AG09309 (cell line): ENCODE measurements at regions not wholly inside any gene's neighbourhood (a gene's known extent, or its start where the extent isn't known, plus 50 kb on each side); places are given as distances from the start of the nearest gene placed in this dataset.

Experiments used
- DNase-seq: peaks from one replicate; pipeline ENCODE4 v3.0.0-alpha.2; 2010; ENCODE audit warnings: low read depth
- H3K4me3 ChIP-seq: 2 replicates; pipeline ENCODE4 v1.5.1; 2011; ENCODE audit warnings: mild to moderate bottlenecking, low read depth, low read length, moderate library complexity; ENCODE audit not compliant: control insufficient read depth
- TF ChIP-seq, protein P1 (sequence below): IDR thresholded peaks from 2 replicates; pipeline ENCODE4 v1.5.1; 2011; ENCODE audit warnings: mild to moderate bottlenecking, low read depth, low read length, inconsistent platforms; ENCODE audit not compliant: insufficient read depth, control insufficient read depth; ENCODE audit errors: missing control alignments

GRCh38 chr11:15489281-15489680 lies 374.6 kb downstream of the INSC start:
- TF ChIP-seq, protein P1, sequence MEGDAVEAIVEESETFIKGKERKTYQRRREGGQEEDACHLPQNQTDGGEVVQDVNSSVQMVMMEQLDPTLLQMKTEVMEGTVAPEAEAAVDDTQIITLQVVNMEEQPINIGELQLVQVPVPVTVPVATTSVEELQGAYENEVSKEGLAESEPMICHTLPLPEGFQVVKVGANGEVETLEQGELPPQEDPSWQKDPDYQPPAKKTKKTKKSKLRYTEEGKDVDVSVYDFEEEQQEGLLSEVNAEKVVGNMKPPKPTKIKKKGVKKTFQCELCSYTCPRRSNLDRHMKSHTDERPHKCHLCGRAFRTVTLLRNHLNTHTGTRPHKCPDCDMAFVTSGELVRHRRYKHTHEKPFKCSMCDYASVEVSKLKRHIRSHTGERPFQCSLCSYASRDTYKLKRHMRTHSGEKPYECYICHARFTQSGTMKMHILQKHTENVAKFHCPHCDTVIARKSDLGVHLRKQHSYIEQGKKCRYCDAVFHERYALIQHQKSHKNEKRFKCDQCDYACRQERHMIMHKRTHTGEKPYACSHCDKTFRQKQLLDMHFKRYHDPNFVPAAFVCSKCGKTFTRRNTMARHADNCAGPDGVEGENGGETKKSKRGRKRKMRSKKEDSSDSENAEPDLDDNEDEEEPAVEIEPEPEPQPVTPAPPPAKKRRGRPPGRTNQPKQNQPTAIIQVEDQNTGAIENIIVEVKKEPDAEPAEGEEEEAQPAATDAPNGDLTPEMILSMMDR, result no peak
- H3K4me3 ChIP-seq, result no peak overlapping the region
- DNase-seq, result no peak

DNA sequence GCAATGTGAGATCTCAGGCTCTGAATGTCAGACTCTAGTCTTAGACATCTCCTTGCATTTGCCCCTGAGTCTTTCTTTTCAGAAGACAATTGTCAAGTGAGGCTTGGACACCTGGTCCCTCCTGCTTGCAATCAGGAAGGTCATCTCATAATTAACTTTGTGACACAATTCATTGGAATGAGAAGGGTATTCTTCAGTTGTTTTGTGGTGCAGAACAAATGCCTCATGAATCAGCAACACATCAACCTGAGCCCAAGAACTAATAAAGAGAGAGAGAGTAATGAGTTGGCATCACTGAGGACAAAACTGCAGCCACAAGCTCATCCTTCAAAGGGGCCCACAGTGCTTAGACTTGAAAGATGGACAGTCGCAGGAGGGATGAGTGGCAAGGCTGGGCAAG lies 375.8 kb downstream of the INSC start:
- H3K4me3 ChIP-seq, result no peak overlapping the region
- TF ChIP-seq, protein P1, result no peak
- no peak for DNase-seq

GRCh38 chr11:15493066-15493465 lies 378.3 kb downstream of the INSC start:
- no peak for DNase-seq
- TF ChIP-seq, protein P1, result no peak

GRCh38 chr11:15493921-15494620 lies 379.3 kb downstream of the INSC start:
- no peak overlapping the region for H3K4me3 ChIP-seq
- DNase-seq, result no peak
- TF ChIP-seq, protein P1, result no peak

More at GRCh38 chr11:15493066-15493465, 378.3 kb downstream of the INSC start:
- H3K4me3 ChIP-seq, result no peak overlapping the region

DNA sequence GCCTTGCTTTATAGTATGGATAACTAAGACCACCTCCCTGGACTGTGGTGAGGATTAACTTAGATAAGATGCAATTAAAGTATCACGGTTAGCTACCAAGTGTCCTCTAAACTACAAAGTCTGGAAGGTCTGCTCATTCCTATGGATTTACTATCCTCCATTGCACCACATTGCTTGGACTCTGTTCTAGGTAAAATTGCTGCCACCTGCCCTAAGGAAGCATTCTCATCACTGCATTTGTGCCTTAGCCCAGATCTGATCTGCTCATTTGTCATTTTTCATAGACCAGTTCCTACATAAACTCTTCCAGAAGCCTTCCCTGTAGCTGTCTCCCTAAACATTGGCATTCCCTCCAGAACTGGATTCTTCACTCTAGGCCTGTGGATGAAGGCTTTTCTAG lies 380.0 kb downstream of the INSC start:
- no peak for DNase-seq
- TF ChIP-seq, protein P1, result no peak
- no peak overlapping the region for H3K4me3 ChIP-seq

DNA sequence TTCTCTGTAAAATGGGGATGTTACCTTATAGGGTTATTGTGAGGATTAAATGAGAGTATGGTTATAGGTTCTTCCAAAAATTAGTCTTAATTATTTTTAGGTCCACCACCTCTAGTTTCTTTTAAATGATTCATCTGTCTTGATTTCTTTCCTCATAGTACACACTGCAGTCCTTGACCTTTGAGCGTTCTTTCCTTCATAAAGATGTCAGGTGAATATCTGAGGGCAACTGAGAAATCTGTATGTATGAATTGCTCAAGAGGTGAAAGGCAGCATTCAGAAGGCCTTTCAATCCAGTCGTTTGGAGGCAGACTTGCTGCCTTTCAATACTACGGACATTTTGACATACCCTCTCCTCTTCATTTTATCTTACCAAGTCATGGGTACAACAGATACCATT lies 380.7 kb downstream of the INSC start:
- no peak for DNase-seq
- H3K4me3 ChIP-seq, result no peak overlapping the region
- TF ChIP-seq, protein P1, result no peak
